GM21360 (cell line): ENCODE measurements at regions not wholly inside any gene's neighbourhood (a gene's known extent, or its start where the extent isn't known, plus 50 kb on each side); places are given as distances from the start of the nearest gene placed in this dataset.

Experiments
- ATAC-seq: cut with Tn5 transposase; IDR thresholded peaks from one replicate; pipeline ENCODE4 v1.9.1; 2021; ENCODE audit warnings: mild to moderate bottlenecking, moderate library complexity; ENCODE audit not compliant: unreplicated experiment

- no peak for ATAC-seq
Measured at GRCh38 chr18:51999351-51999750, 340.6 kb upstream of the DCC start.

- ATAC-seq, result no peak
Measured at GRCh38 chr18:52000435-52000834, 339.6 kb upstream of the DCC start.

DNA sequence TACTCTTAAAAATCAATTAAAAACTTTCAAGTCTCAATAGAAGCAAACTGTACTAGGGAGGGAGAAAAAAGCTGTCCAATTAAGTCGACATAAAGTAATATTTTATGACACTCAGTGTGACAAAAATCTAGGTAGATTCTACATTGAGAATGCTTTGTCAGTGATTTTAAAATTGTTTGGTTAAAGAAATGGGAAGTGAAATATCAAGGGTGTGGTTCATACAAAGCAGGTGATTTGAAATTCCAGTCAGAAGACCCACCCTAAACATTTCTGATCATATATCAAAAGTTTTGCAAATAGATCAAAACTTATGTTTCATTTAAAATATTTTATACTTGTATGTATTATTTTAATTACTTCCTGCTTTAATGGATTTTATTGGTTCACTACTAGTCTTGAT is 338.9 kb upstream of the DCC start:
- ATAC-seq, result no peak

DNA sequence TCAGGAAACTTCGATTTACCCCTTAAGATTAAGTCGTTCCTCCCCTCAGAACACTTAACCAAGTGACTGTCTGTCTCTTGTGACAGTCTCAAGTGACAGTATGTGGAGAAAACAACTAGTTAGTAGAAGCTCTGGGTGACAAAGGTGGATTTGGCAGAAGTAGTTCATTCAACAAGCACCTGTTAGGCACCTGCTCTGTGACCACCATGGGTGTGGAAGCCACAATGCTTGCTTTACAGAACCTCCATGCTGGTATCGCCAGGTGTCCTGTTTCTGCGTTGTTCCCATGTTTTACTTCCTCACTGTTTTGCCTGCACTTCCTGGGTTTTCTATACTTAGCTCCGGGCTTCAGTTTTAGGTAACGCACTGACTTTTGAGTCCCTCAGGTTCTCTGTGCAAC is 337.4 kb upstream of the DCC start:
- no peak for ATAC-seq

DNA sequence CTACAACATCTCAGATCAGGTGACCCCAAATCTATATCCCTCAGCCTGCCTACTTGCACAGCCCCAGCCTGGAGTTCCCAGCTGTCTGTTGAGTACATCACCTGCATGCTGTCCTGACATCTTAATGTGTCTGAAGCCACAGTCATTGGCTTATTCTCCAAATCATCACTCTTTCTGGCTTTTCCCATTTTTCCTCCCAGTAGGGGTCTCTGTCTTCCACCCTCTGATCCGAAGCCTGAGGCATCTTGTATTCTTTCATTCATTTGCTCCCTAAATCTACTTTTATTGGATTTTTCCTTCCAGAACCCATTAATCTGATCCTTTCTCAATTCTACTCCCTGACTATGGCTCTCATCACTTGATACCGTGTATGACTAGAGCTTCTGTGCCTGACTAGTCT is 332.9 kb upstream of the DCC start:
- no peak for ATAC-seq

GRCh38 chr18:52008330-52008729 is 331.7 kb upstream of the DCC start:
- no peak for ATAC-seq

DNA sequence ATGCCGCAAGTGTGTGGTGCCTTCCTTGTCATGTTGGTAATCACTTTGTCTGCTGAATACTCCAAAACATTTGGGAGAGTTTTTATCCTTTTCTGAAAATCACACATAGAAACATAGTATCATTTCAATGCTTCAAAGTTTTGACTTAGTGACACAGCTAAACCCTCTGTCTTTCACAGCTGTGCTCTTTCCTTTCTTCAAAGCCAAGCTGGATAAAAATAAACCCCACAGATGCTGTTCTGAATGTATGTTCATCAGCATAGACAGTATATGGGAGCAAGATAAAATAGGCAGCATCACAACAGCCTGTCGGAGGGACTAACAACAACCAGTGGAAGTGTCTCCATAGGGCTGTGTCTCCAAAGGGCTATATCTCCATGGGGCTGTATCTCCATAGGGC is 331.3 kb upstream of the DCC start:
- no peak for ATAC-seq

- ATAC-seq, result no peak
Measured at GRCh38 chr18:52009958-52010357, 330.0 kb upstream of the DCC start.

DNA sequence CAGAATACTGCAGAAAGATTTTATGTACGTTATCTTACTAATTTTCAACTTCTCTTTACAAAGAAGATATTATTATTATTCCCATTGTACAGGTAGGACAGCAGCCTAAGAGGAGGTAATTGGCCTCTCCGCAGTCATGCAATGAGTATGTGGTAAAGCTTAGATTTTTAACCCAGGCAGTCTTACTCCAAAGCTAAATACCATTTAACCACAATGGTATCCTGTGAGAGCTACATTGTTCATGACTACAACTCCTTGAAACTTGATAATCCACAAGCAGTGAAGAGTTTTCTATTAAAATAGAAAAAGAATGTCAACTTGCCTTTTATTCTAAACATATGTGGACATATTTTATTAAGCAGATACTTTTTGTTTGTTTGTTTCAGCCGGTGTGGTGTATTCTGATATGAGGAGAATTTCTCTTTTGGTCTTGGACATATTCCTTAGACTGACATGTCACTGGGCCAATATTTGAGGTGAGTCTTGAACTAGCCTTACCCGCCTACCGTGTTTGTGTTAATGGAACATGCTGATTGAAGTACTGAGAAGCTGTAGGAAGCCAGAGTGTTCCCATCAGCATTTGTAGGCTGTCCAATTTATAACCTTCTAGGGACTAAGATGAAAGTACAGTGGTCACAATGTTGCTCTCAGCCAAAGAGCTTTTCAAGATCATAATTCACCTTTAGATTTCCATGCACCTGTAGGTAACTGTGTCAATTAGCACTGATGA is 293.9 kb upstream of the DCC start:
- no peak for ATAC-seq

DNA sequence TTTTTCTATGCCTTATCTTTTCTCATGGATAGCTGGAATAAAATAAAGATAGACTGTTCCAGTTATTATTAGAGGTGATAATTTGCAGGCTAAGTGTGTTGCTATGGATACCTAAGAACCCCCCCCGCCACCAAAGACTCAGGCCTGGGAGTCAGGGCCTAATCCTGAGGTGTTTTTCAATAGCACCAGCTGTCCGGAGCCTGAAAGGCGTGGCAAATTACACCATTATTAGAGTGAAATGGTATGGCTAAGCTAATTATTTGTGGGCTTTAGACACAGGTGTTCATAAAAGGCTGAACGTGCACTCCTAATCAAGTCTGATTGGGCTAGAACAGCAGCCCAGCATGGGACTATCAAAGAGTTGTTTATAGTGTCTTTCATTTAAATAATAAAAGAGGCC is 293.2 kb upstream of the DCC start:
- ATAC-seq, result no peak

GRCh38 chr18:52054324-52054723 is 285.7 kb upstream of the DCC start:
- ATAC-seq, result no peak

GRCh38 chr18:52060607-52061304 is 279.2 kb upstream of the DCC start:
- ATAC-seq, result no peak

- ATAC-seq, result no peak
Measured at GRCh38 chr18:52063923-52064322, 276.1 kb upstream of the DCC start.

DNA sequence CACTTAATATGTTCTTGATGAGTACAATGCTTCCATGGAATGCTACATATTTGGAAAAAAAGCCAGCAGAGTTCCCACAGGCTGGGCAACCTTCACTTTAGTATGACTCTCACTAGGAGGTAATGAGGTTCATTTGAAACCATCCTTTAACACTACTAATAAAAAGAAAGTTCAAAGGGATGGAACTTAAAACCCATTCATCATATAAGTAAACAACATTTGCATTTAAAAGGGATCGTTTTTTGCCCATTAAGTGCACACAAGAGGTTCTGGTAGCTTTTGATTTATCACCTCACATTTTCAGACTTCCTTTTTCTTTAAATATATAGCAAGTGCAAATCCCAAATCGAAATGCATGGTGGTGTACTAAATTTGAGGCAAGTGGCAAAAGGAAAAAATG is 270.8 kb upstream of the DCC start:
- ATAC-seq, result no peak

DNA sequence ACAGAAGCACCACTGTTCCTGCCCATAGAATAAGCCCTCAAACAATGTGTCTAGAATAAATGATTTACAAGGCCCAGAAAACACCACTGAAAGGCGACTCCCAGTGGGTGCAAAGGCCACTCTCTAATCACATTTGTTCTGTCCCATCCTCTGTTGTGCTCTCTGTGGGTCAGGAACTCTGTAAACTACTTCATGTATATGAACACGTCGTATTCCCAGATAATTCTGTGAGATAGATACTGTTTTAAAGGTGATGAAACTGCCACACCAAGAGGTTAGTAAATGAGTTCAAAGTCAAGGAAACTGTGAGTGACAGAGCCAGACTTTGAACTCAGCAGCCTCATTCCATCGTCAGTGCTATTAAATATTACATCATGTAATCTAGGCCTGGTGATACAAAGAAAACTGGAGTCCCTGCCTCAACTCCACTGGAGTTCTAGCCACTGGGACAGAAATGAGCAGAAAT is 269.7 kb upstream of the DCC start:
- ATAC-seq, result no peak

GRCh38 chr18:52077251-52077983 is 262.6 kb upstream of the DCC start:
- ATAC-seq, result no peak

GRCh38 chr18:52082246-52082645 is 257.8 kb upstream of the DCC start:
- no peak for ATAC-seq

DNA sequence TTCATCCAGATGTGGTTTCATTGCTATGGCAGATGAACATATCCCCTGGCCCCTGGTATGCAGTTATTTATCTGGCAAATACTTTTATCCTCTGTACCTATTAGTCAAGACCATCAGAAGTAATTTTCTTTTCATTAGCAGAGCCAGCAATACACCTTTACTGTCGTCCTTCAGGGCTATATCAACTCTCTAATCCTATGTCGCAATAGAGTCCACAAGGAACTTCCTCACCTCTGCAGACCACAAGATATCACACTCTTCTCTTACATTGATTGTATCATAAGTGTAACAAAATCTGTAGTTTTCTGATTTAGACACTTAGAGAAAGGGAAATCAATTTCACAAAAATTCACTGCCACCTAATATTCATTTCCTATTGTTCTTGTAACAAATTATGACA is 252.9 kb upstream of the DCC start:
- ATAC-seq, result no peak

GRCh38 chr18:52090005-52090404 is 250.0 kb upstream of the DCC start:
- no peak for ATAC-seq

DNA sequence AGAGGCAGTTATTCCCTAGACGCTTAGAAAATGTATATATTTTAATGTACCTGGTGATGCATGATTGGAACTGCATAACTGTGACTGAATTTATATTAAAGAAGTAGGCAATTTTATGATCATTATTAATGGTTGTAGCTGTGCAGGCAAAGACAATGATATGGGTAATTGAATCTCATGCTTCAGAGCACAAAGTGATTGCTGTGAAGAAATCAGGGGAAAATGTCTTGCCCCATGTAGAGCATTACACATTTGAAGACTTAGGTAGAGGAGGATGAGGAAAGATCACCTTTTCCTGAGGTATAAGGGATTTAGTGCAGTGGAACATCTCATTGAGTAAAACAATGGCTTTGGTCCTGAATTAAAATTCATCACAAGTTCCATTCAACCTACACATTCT is 246.8 kb upstream of the DCC start:
- no peak for ATAC-seq

DNA sequence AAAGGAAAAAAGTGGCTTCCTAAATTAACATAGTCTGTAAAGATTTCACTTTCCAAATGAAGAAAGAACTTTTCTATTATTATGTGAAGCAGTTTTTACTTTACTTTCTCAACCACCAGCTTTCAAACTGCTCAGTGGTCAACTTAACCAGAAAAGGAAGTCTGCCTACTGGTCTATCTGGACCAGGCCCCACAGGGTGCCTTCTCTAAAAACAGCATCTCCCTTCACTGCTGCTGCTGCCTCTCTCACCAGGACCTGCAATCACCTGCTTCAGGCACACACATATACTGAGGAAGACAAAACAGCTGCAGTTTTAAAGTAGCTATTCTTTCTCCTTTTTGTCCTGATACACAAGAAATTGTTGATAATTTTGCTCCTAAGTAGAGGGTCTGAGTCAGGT is 221.3 kb upstream of the DCC start:
- ATAC-seq, result no peak
